ENCODE measurements at regions not wholly inside any gene's neighbourhood (a gene's known extent, or its start where the extent isn't known, plus 50 kb on each side); places are given as distances from the start of the nearest gene placed in this dataset.

DNA sequence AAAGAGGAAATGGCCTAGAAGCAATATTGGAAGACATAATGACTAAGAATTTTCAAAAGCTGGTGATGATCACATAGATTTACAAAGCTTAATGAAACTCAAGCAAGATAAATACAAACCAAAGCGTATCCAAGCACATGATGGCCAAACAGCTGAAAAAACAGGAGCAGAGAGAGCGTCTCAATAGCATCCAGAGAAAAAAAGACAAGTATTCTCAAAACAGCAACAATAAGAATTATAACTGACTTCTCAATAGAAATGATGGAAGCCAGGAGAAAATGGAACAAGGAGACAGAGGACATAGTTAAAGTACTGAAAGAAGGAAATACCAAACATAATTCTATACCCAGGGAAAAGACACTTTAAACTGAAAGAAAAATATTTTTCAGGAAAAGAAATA lies 437.2 kb upstream of the TNP1 start:
- TF ChIP-seq EZH2 (IDR thresholded peaks at IDR 0.05; ENCODE audit: borderline replicate concordance, insufficient read depth, low read depth, low read length, poor library complexity, severe bottlenecking), result no peak
- TF ChIP-seq CTCF (IDR thresholded peaks at IDR 0.05), result no peak
- Histone ChIP-seq H2AFZ (ENCODE audit: insufficient read depth, low read depth, low read length, poor library complexity, severe bottlenecking) (no peak overlapping the region), H3K27me3 (replicated peaks in 1 of 4; ENCODE audit: control extremely low read depth in 1 of 4, control insufficient read depth in 3 of 4, insufficient read depth in 4 of 4, low read length in 3 of 4) (peaks cover 0 to 11% (median 0%) of the 10 kb centered on the region in 4 experiments), H3K4me3 (ENCODE audit: control extremely low read depth in 1 of 5, extremely low read depth in 1 of 5, insufficient read depth in 1 of 5, low read depth in 2 of 5, low read length in 4 of 5) (no peak overlapping the region), H3K4me1 (ENCODE audit: control insufficient read depth in 2 of 2, insufficient read depth in 2 of 2, low read length in 2 of 2) (no peaks in the 10 kb centered on the region), H3K27ac (ENCODE audit: low read length in 2 of 2) (no peak overlapping the region), H4K20me1 (ENCODE audit: control insufficient read depth, insufficient read depth, low read length, poor library complexity, severe bottlenecking) (no peaks in the 10 kb centered on the region), H3K79me2 (ENCODE audit: control insufficient read depth, insufficient read depth, low read length) (no peaks in the 10 kb centered on the region), H3K4me2 (replicated peaks; ENCODE audit: low read depth, low read length, poor library complexity, severe bottlenecking) (no peak overlapping the region), H3K36me3 (replicated peaks in 1 of 2; ENCODE audit: control extremely low read depth in 1 of 2, control insufficient read depth in 1 of 2, extremely low read depth in 1 of 2, insufficient read depth in 2 of 2, low read length in 1 of 2) (no peaks in the 10 kb centered on the region), H3K9ac (ENCODE audit: low read length) (no peak overlapping the region), H3K9me3 (ENCODE audit: control extremely low read depth in 1 of 3, control insufficient read depth in 2 of 3, insufficient read depth in 1 of 3, low read length in 2 of 3) (peaks cover 5 to 7% (median 6%) of the 10 kb centered on the region in 3 donors)
- Mint-ChIP-seq H3K4me3 (no peak overlapping the region), H3K27ac (no peak overlapping the region), H3K9me3 (ENCODE audit: insufficient read depth) (peaks cover 3% of the 10 kb centered on the region), H3K4me1 (no peaks in the 10 kb centered on the region), H3K27me3 (peaks cover 18% of the 10 kb centered on the region)
- no peak for ATAC-seq (ENCODE audit: low read depth)
- intact Hi-C loops (cut with micrococcal nuclease), result no loop called here
- POLR2A ChIA-PET, result no interaction called here
- no CpG with 5 or more reads among the region's 2 CpGs for whole genome bisulfite sequencing (ENCODE audit: insufficient coverage)
- CTCF ChIA-PET, result no interaction called here
- DNase-seq, result no peak

DNA sequence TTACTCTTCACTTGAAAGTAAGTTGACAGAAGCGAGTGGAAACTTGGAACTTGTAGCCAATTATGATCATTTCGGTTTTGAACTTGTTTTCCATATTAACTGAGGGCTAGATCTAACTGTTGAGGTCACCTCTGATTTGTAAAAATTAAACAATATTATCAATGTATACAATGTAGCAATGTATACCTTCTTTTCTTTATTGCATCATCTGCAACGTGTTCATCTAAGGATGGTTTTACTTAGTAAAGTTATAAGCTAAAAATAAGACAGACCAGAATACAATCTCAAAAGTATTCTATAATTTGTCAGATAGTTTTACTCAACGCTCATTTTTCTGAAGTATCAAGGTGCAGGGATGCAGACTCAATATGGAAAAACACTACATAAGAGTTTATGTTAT lies 435.0 kb upstream of the TNP1 start:
- TF ChIP-seq EZH2 (IDR thresholded peaks at IDR 0.05; ENCODE audit: borderline replicate concordance, insufficient read depth, low read depth, low read length, poor library complexity, severe bottlenecking) (no peak), CTCF (IDR thresholded peaks at IDR 0.05) (no peak)
- Histone ChIP-seq H2AFZ (ENCODE audit: insufficient read depth, low read depth, low read length, poor library complexity, severe bottlenecking) (no peak overlapping the region), H3K4me1 (ENCODE audit: control insufficient read depth in 2 of 2, insufficient read depth in 2 of 2, low read length in 2 of 2) (no peaks in the 10 kb centered on the region), H3K9me3 (ENCODE audit: control extremely low read depth in 1 of 3, control insufficient read depth in 2 of 3, insufficient read depth in 1 of 3, low read length in 2 of 3) (peaks cover 0 to 7% (median 6%) of the 10 kb centered on the region in 3 donors), H3K9ac (ENCODE audit: low read length) (no peak overlapping the region), H3K36me3 (replicated peaks in 1 of 2; ENCODE audit: control extremely low read depth in 1 of 2, control insufficient read depth in 1 of 2, extremely low read depth in 1 of 2, insufficient read depth in 2 of 2, low read length in 1 of 2) (no peaks in the 10 kb centered on the region), H3K27ac (ENCODE audit: low read length in 2 of 2) (no peak overlapping the region), H3K4me3 (ENCODE audit: control extremely low read depth in 1 of 5, extremely low read depth in 1 of 5, insufficient read depth in 1 of 5, low read depth in 2 of 5, low read length in 4 of 5) (no peak overlapping the region), H3K79me2 (ENCODE audit: control insufficient read depth, insufficient read depth, low read length) (no peaks in the 10 kb centered on the region), H3K27me3 (replicated peaks in 1 of 4; ENCODE audit: control extremely low read depth in 1 of 4, control insufficient read depth in 3 of 4, insufficient read depth in 4 of 4, low read length in 3 of 4) (peaks cover 0 to 7% (median 0%) of the 10 kb centered on the region in 4 experiments), H4K20me1 (ENCODE audit: control insufficient read depth, insufficient read depth, low read length, poor library complexity, severe bottlenecking) (no peaks in the 10 kb centered on the region), H3K4me2 (replicated peaks; ENCODE audit: low read depth, low read length, poor library complexity, severe bottlenecking) (no peak overlapping the region)
- H3K9me3 Mint-ChIP-seq (ENCODE audit: insufficient read depth), result peaks cover 3% of the 10 kb centered on the region
- peaks cover 15% of the 10 kb centered on the region for H3K27me3 Mint-ChIP-seq
- intact Hi-C loops (cut with micrococcal nuclease), result no loop called here
- H3K27ac Mint-ChIP-seq, result no peak overlapping the region
- ChIA-PET POLR2A (no interaction called here), CTCF (no interaction called here)
- H3K4me1 Mint-ChIP-seq, result no peaks in the 10 kb centered on the region
- no peak for ATAC-seq (ENCODE audit: low read depth)
- no peak overlapping the region for H3K4me3 Mint-ChIP-seq
- WGBS (ENCODE audit: insufficient coverage), result no CpG with 5 or more reads among the region's 4 CpGs
- DNase-seq, result no peak
